ENCODE measurements at regions not wholly inside any gene's neighbourhood (a gene's known extent, or its start where the extent isn't known, plus 50 kb on each side); places are given as distances from the start of the nearest gene placed in this dataset.

DNA sequence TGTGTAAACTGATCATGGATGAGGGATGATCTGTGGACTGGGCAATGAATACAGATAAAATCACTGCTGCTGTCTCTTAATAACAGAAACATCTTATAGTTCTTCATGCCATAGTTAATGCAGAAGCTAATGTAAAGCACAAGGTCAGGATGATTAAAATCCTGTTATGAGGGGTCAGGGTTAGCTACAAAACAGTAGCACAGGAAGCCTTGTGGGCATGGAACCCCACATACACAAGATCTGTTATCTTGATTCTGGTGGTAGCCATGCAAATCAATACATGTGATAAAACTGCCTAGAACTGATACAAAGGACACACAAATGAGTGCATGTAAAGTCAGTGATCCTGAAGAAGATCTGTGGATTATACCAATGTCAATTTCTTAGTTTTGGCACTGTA is 96.4 kb downstream of the KLF12 start:
- Histone ChIP-seq H3K9me3 (ENCODE audit: control insufficient read depth, insufficient read depth, low read depth, low read length) (no peaks in the 10 kb centered on the region), H3K27ac (ENCODE audit: extremely low read depth, low read depth, low read length) (no peak overlapping the region), H3K36me3 (ENCODE audit: control insufficient read depth in 2 of 2, insufficient read depth in 1 of 2, low read length in 2 of 2) (no peaks in the 10 kb centered on the region), H3K4me1 (ENCODE audit: control insufficient read depth, insufficient read depth, low read length) (no peaks in the 10 kb centered on the region), H3K4me3 (ENCODE audit: low read depth, low read length) (no peak overlapping the region)
- TF ChIP-seq ZNF155 (tag by site-specific recombination; IDR thresholded peaks at IDR 0.05), result no peak
- TF ChIP-seq SCRT1 (tag by site-specific recombination; IDR thresholded peaks at IDR 0.05; ENCODE audit: borderline replicate concordance), result no peak
- TF ChIP-seq ZNF510 (tag by site-specific recombination; IDR thresholded peaks at IDR 0.05; ENCODE audit: insufficient replicate concordance), result no peak
- no peak for TF ChIP-seq ZNF10 (tag by site-specific recombination; IDR thresholded peaks at IDR 0.05)
- TF ChIP-seq, protein P1, sequence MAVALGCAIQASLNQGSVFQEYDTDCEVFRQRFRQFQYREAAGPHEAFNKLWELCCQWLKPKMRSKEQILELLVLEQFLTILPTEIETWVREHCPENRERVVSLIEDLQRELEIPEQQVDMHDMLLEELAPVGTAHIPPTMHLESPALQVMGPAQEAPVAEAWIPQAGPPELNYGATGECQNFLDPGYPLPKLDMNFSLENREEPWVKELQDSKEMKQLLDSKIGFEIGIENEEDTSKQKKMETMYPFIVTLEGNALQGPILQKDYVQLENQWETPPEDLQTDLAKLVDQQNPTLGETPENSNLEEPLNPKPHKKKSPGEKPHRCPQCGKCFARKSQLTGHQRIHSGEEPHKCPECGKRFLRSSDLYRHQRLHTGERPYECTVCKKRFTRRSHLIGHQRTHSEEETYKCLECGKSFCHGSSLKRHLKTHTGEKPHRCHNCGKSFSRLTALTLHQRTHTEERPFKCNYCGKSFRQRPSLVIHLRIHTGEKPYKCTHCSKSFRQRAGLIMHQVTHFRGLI (tag by site-specific recombination; IDR thresholded peaks at IDR 0.05), result no peak
- TF ChIP-seq ZNF239 (tag by site-specific recombination; IDR thresholded peaks at IDR 0.05), result no peak
- TF ChIP-seq ATF2 (tag by site-specific recombination; IDR thresholded peaks at IDR 0.05; ENCODE audit: low read depth), result no peak
- TF ChIP-seq HIC1 (tag by site-specific recombination; IDR thresholded peaks at IDR 0.05), result no peak
- POLR2A ChIA-PET, result no interaction called here
- CTCF ChIA-PET, result no interaction called here

GRCh38 chr13:74036373-74036772 is 97.8 kb downstream of the KLF12 start:
- TF ChIP-seq ZBTB8A (tag by site-specific recombination; IDR thresholded peaks at IDR 0.05), result no peak
- TF ChIP-seq ZNF785 (tag by site-specific recombination; IDR thresholded peaks at IDR 0.05), result no peak
- no peak for TF ChIP-seq ZFP69B (tag by site-specific recombination; IDR thresholded peaks at IDR 0.05)
- TF ChIP-seq ZBTB10 (tag by site-specific recombination; IDR thresholded peaks at IDR 0.05), result no peak
- TF ChIP-seq ZSCAN23 (tag by site-specific recombination; IDR thresholded peaks at IDR 0.05), result no peak
- TF ChIP-seq ZNF362 (tag by site-specific recombination; IDR thresholded peaks at IDR 0.05), result no peak
- TF ChIP-seq, protein P2, sequence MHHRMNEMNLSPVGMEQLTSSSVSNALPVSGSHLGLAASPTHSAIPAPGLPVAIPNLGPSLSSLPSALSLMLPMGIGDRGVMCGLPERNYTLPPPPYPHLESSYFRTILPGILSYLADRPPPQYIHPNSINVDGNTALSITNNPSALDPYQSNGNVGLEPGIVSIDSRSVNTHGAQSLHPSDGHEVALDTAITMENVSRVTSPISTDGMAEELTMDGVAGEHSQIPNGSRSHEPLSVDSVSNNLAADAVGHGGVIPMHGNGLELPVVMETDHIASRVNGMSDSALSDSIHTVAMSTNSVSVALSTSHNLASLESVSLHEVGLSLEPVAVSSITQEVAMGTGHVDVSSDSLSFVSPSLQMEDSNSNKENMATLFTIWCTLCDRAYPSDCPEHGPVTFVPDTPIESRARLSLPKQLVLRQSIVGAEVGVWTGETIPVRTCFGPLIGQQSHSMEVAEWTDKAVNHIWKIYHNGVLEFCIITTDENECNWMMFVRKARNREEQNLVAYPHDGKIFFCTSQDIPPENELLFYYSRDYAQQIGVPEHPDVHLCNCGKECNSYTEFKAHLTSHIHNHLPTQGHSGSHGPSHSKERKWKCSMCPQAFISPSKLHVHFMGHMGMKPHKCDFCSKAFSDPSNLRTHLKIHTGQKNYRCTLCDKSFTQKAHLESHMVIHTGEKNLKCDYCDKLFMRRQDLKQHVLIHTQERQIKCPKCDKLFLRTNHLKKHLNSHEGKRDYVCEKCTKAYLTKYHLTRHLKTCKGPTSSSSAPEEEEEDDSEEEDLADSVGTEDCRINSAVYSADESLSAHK (tag by site-specific recombination; IDR thresholded peaks at IDR 0.05), result no peak
- no peak for TF ChIP-seq MEIS1 (CRISPR knock-in tag; IDR thresholded peaks at IDR 0.05; ENCODE audit: borderline replicate concordance)
- Histone ChIP-seq H3K27ac (ENCODE audit: extremely low read depth, low read depth, low read length) (no peak overlapping the region), H3K9me3 (ENCODE audit: control insufficient read depth, insufficient read depth, low read depth, low read length) (no peaks in the 10 kb centered on the region), H3K36me3 (ENCODE audit: control insufficient read depth in 2 of 2, insufficient read depth in 1 of 2, low read length in 2 of 2) (no peaks in the 10 kb centered on the region), H3K4me1 (ENCODE audit: control insufficient read depth, insufficient read depth, low read length) (no peaks in the 10 kb centered on the region), H3K4me3 (ENCODE audit: low read depth, low read length) (no peak overlapping the region)
- CTCF ChIA-PET, result interaction anchor here (0.6 kb wide), 1 partner anchor 236 kb away, joined by 3 read pairs; no protein-coding TSS in a partner anchor
- POLR2A ChIA-PET, result no interaction called here

Data from HEK293 (cell line).